ENCODE measurements at regions not wholly inside any gene's neighbourhood (a gene's known extent, or its start where the extent isn't known, plus 50 kb on each side); places are given as distances from the start of the nearest gene placed in this dataset.

DNA sequence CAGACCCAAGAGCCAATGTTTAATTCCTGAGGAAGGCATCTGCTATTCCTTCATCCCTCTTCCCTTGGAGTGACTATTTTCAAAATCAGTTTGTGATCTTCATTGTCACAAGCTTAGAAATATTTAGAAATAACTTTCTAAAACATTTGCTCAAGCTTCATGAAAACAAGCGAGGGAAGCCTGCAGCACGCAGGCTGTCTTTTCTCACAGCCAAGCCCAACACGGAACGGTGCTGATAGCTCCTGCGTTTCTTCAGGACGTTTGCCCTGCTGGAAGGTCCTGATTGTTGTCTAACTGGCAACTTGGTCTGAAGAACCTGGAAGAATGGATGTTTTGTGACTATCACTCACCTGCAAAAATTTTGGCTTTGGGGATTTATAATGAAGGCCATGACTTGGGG lies 152.5 kb downstream of the FGF9 start:
- no peak for DNase-seq

DNA sequence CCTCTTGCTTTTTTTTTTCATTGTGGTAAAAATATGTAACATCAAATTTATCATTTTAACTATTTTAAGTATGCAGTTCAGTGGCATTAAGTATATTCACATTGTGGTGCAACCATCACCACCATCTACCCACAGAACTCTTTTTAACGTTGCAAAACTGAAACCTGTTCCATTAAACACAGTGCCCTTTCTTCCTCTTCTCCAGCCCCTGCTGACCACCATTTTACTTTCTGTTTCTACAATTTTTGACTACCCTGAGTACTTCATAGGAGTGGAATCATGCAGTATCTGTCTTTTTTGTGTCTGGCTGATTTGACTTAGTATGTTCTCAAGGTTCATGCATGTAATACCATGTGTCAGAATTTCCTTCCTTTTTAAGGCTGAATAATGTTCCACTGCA lies 153.1 kb downstream of the FGF9 start:
- no peak for DNase-seq

DNA sequence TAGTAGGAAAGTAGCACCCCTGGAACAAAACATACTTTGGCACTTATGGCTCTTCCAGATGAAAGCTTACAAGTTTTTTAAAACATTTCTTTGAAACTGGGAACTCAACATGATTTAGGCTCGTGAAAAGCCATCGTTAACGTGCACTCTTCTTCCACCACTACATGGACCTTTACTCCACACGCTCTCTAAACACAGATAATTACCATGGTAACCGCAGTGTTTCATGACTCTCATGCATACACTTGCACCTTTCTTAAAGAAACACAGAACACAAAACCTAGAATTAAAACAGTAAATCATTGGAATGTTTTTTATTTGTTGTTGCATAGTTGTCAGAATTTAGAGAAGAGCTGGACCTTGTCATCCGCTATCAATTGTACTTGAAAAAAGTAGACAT lies 154.3 kb downstream of the FGF9 start:
- DNase-seq, result no peak

GRCh38 chr13:21825801-21826200 lies 154.9 kb downstream of the FGF9 start:
- DNase-seq, result no peak

DNA sequence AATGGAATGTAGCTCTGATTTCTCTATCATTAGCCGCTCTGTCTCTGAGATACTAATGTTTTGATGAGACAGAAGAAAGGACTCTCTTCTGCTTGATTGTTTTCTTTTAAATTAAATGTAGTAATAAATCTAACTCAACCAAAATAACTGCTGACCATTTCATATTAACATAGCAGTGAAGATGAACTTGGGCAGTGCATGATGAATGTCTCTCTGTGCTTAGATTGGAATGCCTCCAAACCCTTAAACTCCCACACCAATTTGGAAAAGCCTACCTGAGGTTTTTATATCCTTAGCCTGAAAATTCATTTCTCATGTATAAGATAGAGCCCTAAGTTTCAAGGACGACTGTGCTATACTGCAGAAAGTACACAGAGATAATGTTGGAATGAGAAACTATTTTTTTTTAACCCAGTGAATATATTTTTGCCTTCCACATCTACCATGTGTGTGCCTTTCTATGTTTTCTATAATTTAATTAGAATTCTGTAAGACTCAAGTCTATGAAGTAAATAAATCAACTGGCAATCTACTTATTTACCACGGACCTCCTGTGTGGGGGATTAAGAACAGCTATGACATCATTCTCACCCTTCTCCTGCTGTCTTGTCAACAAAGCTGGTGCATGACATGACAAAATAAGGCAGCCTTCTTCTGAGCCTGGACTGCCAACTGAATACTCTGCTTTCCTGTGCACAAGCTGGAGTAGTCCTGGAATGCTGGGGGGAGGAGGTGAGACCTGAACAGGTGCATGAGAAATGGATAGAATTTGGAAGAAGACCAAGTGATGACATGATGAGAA lies 155.5 kb downstream of the FGF9 start:
- no peak for DNase-seq

GRCh38 chr13:21831654-21832324 lies 160.9 kb downstream of the FGF9 start:
- DNase-seq, result no peak

GRCh38 chr13:21833921-21834320 lies 163.0 kb downstream of the FGF9 start:
- DNase-seq, result no peak

- no peak for DNase-seq
Measured at GRCh38 chr13:21834521-21834920, 163.6 kb downstream of the FGF9 start.

DNA sequence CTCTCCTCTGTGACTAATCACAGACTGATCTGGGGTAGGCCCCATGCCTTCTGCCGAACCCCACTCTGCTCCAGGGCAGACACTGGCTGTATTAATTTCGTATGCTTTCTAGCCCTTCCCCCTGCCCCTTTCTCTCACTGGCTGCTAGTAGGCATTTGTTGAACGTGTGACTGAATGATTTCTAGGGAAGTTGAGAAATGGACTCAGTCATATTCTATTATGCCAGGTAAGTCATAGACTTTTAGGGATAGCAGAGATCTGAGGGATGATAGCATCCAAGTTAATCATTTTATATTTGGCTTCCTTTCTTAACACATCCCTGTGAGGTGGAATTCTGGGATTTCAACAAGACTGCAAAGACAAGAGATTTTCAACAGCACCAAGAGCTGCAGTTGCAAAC lies 166.4 kb downstream of the FGF9 start:
- no peak for DNase-seq

DNA sequence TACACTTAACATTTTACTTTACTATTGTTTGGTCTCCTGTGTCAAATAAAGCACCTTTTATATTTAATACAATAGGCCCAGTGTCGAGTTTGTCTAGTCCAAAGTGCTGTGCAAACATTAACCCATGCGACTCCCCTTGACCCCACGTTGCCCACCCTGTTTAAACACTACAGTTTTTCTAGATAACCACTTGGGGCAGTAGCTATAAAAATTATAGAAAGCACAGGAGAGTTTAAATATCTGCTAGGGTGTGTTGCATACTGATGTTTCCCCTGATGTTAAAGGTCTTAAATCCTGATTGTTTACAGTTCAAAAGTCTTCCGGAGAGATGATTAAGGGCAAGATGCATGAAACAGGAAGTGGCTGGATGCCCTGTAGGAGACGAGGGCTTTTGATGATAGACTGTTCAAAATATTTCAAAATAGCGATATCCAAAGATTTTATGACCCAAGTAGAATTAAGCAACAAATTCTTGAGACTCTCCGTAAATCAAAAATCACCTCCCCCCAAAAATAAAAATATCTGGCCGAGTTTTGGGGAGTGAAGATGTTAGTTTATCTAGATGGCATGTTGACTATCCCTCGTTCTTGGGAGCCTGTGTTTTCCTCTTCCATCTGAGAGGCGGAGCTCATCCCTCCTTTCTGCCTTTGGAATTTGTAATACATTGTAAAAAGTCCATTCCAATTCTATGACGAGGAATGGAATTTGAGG lies 167.1 kb downstream of the FGF9 start:
- DNase-seq, result no peak

- DNase-seq, result no peak
Measured at GRCh38 chr13:21846605-21847004, 175.7 kb downstream of the FGF9 start.

- peak; percentile 18 to 23 for DNase-seq
Measured at GRCh38 chr13:21849323-21849722, 178.4 kb downstream of the FGF9 start.

GRCh38 chr13:21850013-21851006 lies 179.4 kb downstream of the FGF9 start:
- no peak for DNase-seq

GRCh38 chr13:21852043-21852442 lies 181.2 kb downstream of the FGF9 start:
- DNase-seq, result no peak

DNA sequence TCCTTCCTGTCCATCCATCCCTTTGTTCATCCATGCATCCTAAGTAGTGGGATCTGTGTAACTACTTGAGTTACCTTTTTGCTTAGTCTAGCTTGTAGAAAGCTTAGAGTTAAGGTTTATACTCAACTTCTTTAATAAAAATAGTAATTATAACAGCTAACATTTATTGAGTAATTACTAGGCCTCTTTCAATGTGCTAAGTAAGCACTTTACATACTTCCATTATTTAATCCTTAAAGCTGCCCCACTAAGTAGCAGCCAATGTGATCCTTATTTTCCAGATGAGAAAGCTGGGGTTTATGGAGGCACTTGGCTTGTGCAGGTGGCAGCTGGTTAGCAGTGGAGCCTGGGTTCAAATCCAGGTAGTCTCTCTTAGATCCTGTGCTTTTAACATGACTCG lies 182.9 kb downstream of the FGF9 start:
- no peak for DNase-seq

- DNase-seq, result no peak
Measured at GRCh38 chr13:21868823-21869222, 197.9 kb downstream of the FGF9 start.

DNA sequence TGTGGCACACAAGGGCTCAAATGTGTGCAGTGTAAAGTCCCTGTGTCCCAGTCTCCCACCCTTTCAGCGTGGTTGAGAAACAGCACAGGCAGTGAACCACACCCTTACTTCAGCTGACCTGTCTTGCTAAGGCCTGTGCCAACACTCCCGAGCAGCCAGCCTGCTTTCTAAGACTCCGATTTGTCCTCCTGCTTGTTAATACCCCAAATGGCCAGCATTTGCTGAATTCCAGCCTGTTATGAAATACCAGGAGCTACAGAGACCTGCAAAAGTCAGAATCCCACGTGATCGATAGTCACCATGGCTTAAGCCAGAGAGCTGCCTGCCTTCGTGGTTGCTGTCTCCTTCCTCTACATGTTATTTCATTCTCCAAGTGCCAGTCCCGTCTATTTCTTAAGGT lies 200.5 kb downstream of the FGF9 start:
- no peak for DNase-seq

GRCh38 chr13:21871919-21872318 lies 201.0 kb downstream of the FGF9 start:
- DNase-seq, result no peak

DNA sequence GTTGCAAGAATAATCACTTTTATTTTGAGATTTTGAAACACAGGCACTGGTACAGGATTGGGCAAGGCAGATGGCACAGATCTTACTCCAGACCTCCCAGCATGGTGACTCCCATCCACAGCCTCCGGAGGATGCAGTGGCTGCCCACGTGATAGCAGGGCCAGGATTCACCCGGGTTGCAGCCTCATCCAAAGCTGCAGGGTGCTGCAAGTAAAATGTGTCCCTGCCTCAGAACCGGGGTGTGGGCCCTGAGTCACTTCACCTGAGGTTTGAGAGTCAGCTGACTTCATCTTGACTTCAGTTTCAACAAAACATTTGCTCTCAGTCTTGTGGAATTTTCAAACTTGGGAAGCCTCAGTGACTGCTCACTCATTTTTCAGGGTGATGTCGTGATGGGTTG lies 201.9 kb downstream of the FGF9 start:
- no peak for DNase-seq

DNA sequence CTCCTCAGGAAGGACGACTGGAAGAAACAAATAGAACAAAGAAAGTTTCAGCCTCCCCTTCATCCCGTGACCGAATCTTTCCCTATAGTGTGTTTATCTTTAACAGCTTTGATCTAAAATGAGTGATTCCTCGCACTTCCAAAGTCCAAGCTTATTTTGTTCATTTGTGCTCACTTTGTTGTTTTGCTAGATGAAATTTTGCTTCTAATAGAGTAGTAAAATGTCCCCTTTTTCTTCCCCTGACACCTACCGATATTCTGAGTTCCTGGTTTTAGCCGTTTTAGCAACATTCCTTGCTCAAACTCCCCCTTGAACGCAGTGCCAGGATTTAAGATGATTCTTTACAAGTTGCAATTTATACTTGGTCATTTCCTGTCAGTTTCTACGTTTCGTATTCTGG lies 204.2 kb downstream of the FGF9 start:
- DNase-seq, result no peak

DNA sequence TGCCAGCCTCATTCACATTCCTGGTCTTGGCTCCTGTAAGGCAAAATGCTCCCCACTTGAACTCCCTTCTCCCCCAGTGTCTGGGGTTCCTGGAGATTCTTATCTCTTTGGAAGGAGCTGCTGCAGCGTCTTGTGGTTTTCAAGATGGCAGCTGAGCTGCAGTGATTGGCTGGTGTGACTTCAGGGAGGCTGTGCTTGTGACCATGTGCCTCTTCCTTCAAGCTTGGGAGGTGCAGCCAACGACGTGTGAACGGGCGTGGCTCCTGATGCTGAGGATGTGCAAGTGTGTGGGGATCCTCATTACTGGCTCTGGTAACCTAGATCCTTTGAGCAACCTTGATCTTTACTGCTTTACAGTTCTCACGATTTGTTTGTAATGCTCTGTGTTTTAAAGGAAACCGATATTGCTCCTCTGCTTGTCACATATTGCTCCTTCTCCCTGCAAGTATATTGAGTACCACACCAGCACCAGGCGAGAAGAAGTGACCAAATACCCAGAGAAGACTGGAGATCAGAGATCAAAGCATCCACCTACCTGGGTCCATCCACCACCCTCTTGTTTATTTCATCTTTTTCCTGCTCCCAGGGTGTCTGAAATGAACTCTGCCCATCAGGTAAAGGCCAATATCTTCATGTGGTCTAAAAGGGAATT lies 208.5 kb downstream of the FGF9 start:
- DNase-seq, result no peak

DNA sequence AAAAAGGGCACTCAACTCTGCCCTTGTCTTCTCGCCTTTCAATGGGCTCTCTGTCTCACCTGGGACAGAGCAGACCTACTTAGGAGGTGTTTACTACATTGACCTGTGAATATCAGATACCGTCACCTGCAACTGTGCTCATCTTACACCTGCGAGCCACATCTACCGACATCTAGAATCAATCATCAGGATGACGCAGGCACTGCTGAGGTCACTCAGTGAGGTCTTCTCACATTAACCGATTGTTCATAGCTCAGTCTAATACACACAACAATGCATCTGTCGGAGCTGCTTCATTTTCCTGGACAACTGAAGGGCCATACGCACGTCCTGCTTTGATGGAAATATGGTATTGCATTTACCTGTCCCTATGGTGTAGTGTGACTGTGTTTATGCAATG lies 211.9 kb downstream of the FGF9 start:
- no peak for DNase-seq
